Raji (cell line): ENCODE measurements at regions not wholly inside any gene's neighbourhood (a gene's known extent, or its start where the extent isn't known, plus 50 kb on each side); places are given as distances from the start of the nearest gene placed in this dataset.

Experiments used
- POLR2A ChIP-seq: IDR thresholded peaks from 2 replicates; pipeline ENCODE4 v1.6.1; 2011; ENCODE audit warnings: low read depth, low read length, control low read depth; ENCODE audit not compliant: insufficient read depth

- no peak for TF ChIP-seq POLR2A
Observed at GRCh38 chr10:78436222-78436573, 402.5 kb downstream of the RPS24 start.

GRCh38 chr10:78436706-78437406, 403.2 kb downstream of the RPS24 start:
- no peak for TF ChIP-seq POLR2A

GRCh38 chr10:78437407-78437768, 403.7 kb downstream of the RPS24 start:
- TF ChIP-seq POLR2A, result no peak

DNA sequence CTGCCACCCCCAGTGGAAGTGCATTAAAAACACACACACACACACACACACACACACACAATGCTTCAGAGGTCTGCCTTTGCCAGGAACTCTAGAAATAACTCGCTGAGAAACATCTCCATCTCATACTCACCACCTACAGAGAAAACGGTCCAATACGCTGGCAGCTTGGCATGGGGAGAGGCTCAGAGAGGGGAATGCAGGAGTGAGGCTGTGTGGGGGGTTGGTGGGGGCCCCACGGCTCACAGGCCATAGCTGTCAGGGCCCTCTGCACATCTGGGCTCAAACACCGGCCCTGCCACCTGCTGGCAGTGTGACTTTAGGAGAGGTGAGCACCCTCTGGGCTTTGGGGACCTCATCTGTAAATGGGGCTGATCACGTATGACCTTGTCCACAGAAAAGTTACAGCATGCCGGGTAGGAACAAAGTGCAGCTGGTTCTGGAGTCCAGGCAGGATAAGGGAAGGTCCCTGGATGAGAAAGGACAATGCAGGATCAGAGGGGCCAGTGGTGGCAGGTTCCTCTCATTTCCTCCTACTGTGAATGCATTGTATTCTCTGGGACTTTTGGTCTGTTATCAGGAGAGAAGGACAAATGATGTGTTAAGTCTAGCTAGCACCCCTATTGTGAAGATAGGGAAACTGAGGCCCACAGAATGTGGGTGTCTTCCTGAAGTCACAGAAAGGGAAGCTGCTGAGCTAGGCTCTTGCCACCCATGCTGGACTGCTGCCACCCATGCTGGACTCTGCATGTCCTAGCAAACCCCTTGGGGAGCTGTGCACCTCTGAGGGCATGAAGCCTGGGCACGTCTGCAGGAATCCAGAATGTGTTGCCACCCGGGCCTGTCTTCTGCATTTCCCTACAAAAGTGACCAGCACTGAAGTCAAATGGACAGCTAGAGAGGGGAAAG, 404.6 kb downstream of the RPS24 start:
- no peak for TF ChIP-seq POLR2A

GRCh38 chr10:78438907-78439809, 405.5 kb downstream of the RPS24 start:
- no peak for TF ChIP-seq POLR2A

GRCh38 chr10:78441010-78441409, 407.3 kb downstream of the RPS24 start:
- TF ChIP-seq POLR2A, result no peak

GRCh38 chr10:78441694-78442093, 408.0 kb downstream of the RPS24 start:
- TF ChIP-seq POLR2A, result no peak

GRCh38 chr10:78442836-78443550, 409.3 kb downstream of the RPS24 start:
- TF ChIP-seq POLR2A, result no peak

DNA sequence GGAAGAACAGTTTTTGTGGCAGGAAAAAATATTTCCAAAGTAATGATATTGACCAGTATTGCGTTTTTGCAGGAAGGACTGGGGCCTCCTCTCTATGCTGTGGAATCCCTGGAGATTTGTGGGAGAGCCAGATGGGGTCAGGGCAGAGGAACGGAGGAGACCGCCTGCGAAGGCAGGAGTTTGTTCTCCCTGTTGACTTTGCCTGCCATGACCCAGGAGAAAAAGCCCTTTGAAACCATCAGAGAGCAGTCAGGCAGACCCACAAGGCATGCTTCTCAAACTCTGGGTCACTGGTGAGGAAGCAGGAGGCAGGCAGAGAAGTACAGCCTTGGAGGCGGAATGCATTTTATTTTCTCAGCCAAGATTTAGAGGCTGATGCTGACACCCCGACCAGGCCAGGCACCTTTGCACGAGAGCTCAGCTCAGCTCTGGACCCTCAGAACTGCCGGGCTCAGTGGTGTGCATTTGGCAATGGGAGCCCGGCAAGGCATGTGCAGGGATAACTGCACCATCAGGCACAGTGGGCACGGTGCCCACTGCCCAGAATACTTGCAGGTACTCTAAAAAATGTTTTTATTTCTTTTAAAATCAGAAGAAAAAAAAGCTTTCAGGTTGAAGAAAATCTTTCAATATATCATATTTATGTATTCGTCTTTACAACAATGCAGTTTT, 410.4 kb downstream of the RPS24 start:
- no peak for TF ChIP-seq POLR2A

- no peak for TF ChIP-seq POLR2A
Observed at GRCh38 chr10:78445308-78445707, 411.6 kb downstream of the RPS24 start.

DNA sequence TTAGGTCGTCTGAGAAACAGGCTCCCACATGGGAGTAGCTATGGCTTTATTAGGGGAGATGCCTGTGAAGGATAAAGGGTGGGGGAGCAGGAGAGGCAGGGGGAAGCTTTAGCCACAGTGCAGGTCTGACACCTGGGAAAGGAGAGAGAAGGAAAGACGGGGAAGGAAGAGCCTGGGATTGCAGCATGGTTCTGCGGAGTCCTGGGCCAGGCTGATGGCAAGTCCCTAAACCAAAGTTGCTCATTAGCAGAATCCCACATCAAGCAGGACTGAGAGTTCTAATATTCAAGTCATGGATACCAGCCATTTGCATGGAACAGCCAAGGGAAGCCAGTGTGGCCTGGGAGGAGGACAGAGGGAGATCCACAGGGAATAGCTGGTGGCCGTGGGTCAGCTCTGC, 414.8 kb downstream of the RPS24 start:
- no peak for TF ChIP-seq POLR2A

- TF ChIP-seq POLR2A, result no peak
Observed at GRCh38 chr10:78448994-78449418, 415.3 kb downstream of the RPS24 start.

- no peak for TF ChIP-seq POLR2A
Observed at GRCh38 chr10:78449554-78449953, 415.9 kb downstream of the RPS24 start.

DNA sequence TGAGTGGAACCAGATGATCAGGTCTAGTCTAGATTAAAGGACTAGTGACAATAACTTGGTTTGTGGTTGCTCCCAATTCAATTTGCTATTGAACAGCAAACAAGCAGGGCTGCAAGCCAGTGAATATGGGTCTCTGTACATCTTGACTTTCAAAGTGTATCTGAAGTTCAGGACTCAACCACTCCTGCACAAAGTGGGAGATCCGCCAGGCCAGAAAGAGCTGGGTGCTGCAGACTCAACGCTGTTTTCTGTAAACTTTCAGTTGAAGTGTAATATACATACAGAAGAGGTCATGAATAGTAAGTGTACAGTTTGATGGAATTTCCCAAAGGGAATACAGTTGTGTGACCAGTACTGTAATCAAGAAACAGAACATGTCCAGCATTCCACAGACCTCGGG, 416.6 kb downstream of the RPS24 start:
- no peak for TF ChIP-seq POLR2A
